OCI-LY1 (cell line): ENCODE measurements at regions not wholly inside any gene's neighbourhood (a gene's known extent, or its start where the extent isn't known, plus 50 kb on each side); places are given as distances from the start of the nearest gene placed in this dataset.

Source experiments
- CTCF ChIP-seq: fragments of 200-600 bp; sonication (generic), shearing (Covaris generic); IDR thresholded peaks from 2 replicates; pipeline ENCODE4 v1.5.1; 2017; ENCODE audit warnings: mild to moderate bottlenecking, antibody characterized with exemption, low read length, moderate library complexity, mixed read lengths
- EZH2 ChIP-seq: fragments of 200-600 bp; sonication (generic), shearing (Covaris generic); IDR thresholded peaks from 2 replicates; pipeline ENCODE4 v1.8.0; 2017; ENCODE audit warnings: borderline replicate concordance, mixed run types, mild to moderate bottlenecking, antibody characterized with exemption, low read length, moderate library complexity, mixed read lengths

GRCh38 chr2:167368371-167368770 lies 480.1 kb downstream of the XIRP2 start:
- TF ChIP-seq CTCF (no peak), EZH2 (no peak)
